ENCODE measurements at regions not wholly inside any gene's neighbourhood (a gene's known extent, or its start where the extent isn't known, plus 50 kb on each side); places are given as distances from the start of the nearest gene placed in this dataset.

DNA sequence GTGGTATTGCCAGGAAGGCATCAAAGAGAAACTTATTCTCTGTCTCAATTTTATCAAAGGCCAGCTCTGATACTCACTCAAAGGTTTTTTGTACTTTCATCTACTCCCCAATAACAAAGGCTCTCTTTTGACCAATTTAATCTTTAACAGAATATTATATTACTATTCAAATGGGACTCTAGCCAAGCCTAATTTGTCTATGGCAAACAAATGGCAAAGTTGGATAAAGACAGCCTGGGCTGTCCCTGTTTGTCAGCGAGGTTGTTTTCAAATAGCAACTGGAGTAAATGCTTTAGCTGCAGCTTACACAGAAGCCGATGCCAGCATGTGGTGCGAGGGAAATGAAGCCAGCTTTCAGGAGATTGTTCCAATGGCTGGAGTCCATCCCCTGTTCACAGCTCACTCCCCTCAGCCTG, 80.1 kb upstream of the CTNNA2 start:
- TF ChIP-seq, protein P1, sequence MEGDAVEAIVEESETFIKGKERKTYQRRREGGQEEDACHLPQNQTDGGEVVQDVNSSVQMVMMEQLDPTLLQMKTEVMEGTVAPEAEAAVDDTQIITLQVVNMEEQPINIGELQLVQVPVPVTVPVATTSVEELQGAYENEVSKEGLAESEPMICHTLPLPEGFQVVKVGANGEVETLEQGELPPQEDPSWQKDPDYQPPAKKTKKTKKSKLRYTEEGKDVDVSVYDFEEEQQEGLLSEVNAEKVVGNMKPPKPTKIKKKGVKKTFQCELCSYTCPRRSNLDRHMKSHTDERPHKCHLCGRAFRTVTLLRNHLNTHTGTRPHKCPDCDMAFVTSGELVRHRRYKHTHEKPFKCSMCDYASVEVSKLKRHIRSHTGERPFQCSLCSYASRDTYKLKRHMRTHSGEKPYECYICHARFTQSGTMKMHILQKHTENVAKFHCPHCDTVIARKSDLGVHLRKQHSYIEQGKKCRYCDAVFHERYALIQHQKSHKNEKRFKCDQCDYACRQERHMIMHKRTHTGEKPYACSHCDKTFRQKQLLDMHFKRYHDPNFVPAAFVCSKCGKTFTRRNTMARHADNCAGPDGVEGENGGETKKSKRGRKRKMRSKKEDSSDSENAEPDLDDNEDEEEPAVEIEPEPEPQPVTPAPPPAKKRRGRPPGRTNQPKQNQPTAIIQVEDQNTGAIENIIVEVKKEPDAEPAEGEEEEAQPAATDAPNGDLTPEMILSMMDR (conservative IDR thresholded peaks at IDR 0.05; ENCODE audit: low read length), result no peak
- TF ChIP-seq EZH2phosphoT487 (IDR thresholded peaks at IDR 0.05; ENCODE audit: borderline replicate concordance), result no peak
